ENCODE measurements at regions not wholly inside any gene's neighbourhood (a gene's known extent, or its start where the extent isn't known, plus 50 kb on each side); places are given as distances from the start of the nearest gene placed in this dataset.

DNA sequence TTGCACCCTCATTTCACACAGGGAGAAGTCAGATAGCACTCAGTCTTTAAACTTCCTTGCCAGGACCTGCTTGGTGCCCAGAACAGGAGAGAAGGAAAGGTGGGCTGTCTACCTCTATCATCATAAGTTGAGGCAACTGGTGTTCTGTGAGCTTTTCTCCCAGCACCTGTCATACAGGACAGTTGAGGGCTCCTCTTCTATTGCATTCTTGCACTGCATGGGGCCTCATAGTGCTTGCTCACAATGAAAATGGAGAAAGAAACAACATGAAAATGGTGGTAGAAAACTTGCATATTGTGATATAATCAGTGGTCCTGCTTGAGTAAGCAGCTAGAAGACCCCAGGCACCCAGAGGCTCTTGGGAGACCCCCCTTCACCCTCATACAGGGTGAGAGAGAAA, 311.7 kb upstream of the GOLIM4 start:
- TF ChIP-seq, protein P1, sequence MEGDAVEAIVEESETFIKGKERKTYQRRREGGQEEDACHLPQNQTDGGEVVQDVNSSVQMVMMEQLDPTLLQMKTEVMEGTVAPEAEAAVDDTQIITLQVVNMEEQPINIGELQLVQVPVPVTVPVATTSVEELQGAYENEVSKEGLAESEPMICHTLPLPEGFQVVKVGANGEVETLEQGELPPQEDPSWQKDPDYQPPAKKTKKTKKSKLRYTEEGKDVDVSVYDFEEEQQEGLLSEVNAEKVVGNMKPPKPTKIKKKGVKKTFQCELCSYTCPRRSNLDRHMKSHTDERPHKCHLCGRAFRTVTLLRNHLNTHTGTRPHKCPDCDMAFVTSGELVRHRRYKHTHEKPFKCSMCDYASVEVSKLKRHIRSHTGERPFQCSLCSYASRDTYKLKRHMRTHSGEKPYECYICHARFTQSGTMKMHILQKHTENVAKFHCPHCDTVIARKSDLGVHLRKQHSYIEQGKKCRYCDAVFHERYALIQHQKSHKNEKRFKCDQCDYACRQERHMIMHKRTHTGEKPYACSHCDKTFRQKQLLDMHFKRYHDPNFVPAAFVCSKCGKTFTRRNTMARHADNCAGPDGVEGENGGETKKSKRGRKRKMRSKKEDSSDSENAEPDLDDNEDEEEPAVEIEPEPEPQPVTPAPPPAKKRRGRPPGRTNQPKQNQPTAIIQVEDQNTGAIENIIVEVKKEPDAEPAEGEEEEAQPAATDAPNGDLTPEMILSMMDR (optimal IDR thresholded peaks at IDR 0.05 in 1 of 3, IDR thresholded peaks at IDR 0.05 in 1 of 3, conservative IDR thresholded peaks at IDR 0.05 in 1 of 3; ENCODE audit: extremely low read depth in 1 of 3, insufficient read depth in 2 of 3, low read length in 3 of 3), result no peak
- no peak for TF ChIP-seq EZH2 (IDR thresholded peaks at IDR 0.05; ENCODE audit: low read length)

Data from keratinocyte (primary cell).